ENCODE measurements at regions not wholly inside any gene's neighbourhood (a gene's known extent, or its start where the extent isn't known, plus 50 kb on each side); places are given as distances from the start of the nearest gene placed in this dataset.

- ChIA-PET POLR2A (ENCODE audit: low non-redundant PET) (no interaction called here), CTCF (no interaction called here)
- no peak for DNase-seq (ENCODE audit: low spot score)
These were observed 84.9 kb upstream of the NRN1 start for GRCh38 chr6:6091608-6092002.

GRCh38 chr6:6090861-6091607 lies 84.3 kb upstream of the NRN1 start:
- POLR2A ChIA-PET (ENCODE audit: low non-redundant PET) = no interaction called here
- CTCF ChIA-PET = no interaction called here

More at GRCh38 chr6:6091608-6092002, 84.9 kb upstream of the NRN1 start:
- Histone ChIP-seq H3K27me3 (replicated peaks; ENCODE audit: insufficient read depth, low read depth, low read length, poor library complexity) (peaks cover 4% of the 10 kb centered on the region), H3K27ac (ENCODE audit: low read depth, low read length, poor library complexity, severe bottlenecking) (no peak overlapping the region), H3K4me1 (ENCODE audit: insufficient read depth, low read length, poor library complexity, severe bottlenecking) (no peaks in the 10 kb centered on the region), H3K9me3 (ENCODE audit: low read depth, low read length, poor library complexity, severe bottlenecking) (no peaks in the 10 kb centered on the region), H3K36me3 (ENCODE audit: insufficient read depth, low read length, poor library complexity, severe bottlenecking) (no peaks in the 10 kb centered on the region), H3K4me3 (ENCODE audit: low read depth, low read length, poor library complexity, severe bottlenecking) (no peak overlapping the region)
- intact Hi-C loops (cut with micrococcal nuclease; ENCODE audit: unreplicated experiment) = no loop called here
- TF ChIP-seq CTCF (conservative IDR thresholded peaks at IDR 0.05; ENCODE audit: low read depth, low read length) = no peak
- no peak for TF ChIP-seq EZH2 (IDR thresholded peaks at IDR 0.05; ENCODE audit: borderline replicate concordance, low read depth, low read length, poor library complexity, severe bottlenecking)
- BruUV-seq (replicated peaks) = no TSS peak

DNA sequence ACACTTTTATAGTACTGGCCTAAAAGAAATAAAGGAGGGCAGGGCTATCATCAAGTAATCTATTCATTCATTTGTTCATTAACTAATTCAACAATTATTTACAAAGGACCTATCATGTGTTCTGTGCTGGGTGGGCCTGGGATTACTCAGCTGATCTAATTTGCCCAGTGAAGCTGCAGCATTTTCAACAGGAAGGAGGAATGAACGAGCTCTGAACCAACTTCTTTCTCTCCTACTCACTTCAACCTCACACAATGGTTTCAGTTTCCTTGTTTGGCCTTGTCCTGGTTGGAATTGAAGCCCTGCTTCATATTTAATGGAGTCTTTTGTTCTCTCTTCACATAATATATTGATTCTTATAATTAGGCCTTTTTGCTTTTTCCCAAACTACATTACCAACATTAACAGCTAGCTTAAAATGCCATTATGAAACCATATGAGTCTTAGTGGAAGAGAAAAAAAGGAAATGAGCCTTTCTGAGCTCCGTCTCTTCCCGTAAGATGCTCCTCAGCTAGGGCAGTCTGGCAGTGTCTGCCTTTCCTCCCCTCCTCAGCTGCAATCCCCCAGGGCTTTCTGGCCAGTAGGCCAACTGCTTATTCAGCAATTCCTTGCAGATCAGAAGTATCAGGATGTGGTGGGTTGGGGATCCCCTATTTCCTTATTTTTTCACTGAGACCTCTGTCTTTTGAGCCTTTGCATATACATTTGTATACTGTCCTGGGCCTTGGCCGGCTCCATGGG lies 79.4 kb upstream of the NRN1 start:
- BruUV-seq (replicated peaks) = no TSS peak
- H3K27ac ChIP-seq (ENCODE audit: low read depth, low read length, poor library complexity, severe bottlenecking) = no peak overlapping the region
- no peak for DNase-seq (ENCODE audit: low spot score)
- no peak overlapping the region for H3K4me3 ChIP-seq (ENCODE audit: low read depth, low read length, poor library complexity, severe bottlenecking)
- CTCF ChIA-PET = no interaction called here
- no peaks in the 10 kb centered on the region for H3K4me1 ChIP-seq (ENCODE audit: insufficient read depth, low read length, poor library complexity, severe bottlenecking)
- POLR2A ChIA-PET (ENCODE audit: low non-redundant PET) = no interaction called here
- no peaks in the 10 kb centered on the region for H3K27me3 ChIP-seq (replicated peaks; ENCODE audit: insufficient read depth, low read depth, low read length, poor library complexity)
- no peaks in the 10 kb centered on the region for H3K36me3 ChIP-seq (ENCODE audit: insufficient read depth, low read length, poor library complexity, severe bottlenecking)
- intact Hi-C loops (cut with micrococcal nuclease; ENCODE audit: unreplicated experiment) = no loop called here
- H3K9me3 ChIP-seq (ENCODE audit: low read depth, low read length, poor library complexity, severe bottlenecking) = no peaks in the 10 kb centered on the region
- TF ChIP-seq CTCF (conservative IDR thresholded peaks at IDR 0.05; ENCODE audit: low read depth, low read length) (no peak), EZH2 (IDR thresholded peaks at IDR 0.05; ENCODE audit: borderline replicate concordance, low read depth, low read length, poor library complexity, severe bottlenecking) (no peak)

More at GRCh38 chr6:6090861-6091607, 84.3 kb upstream of the NRN1 start:
- Histone ChIP-seq H3K36me3 (ENCODE audit: insufficient read depth, low read length, poor library complexity, severe bottlenecking) (no peaks in the 10 kb centered on the region), H3K9me3 (ENCODE audit: low read depth, low read length, poor library complexity, severe bottlenecking) (no peaks in the 10 kb centered on the region), H3K27ac (ENCODE audit: low read depth, low read length, poor library complexity, severe bottlenecking) (no peak overlapping the region), H3K4me1 (ENCODE audit: insufficient read depth, low read length, poor library complexity, severe bottlenecking) (no peaks in the 10 kb centered on the region), H3K4me3 (ENCODE audit: low read depth, low read length, poor library complexity, severe bottlenecking) (no peak overlapping the region), H3K27me3 (replicated peaks; ENCODE audit: insufficient read depth, low read depth, low read length, poor library complexity) (peaks cover 4% of the 10 kb centered on the region)
- TF ChIP-seq CTCF (conservative IDR thresholded peaks at IDR 0.05; ENCODE audit: low read depth, low read length) (no peak), EZH2 (IDR thresholded peaks at IDR 0.05; ENCODE audit: borderline replicate concordance, low read depth, low read length, poor library complexity, severe bottlenecking) (no peak)
- no peak for DNase-seq (ENCODE audit: low spot score)
- intact Hi-C loops (cut with micrococcal nuclease; ENCODE audit: unreplicated experiment) = no loop called here
- no TSS peak for BruUV-seq (replicated peaks)

Measured in A673 (cell line).